Breast epithelium (tissue), 4 donors: ENCODE measurements at regions not wholly inside any gene's neighbourhood (a gene's known extent, or its start where the extent isn't known, plus 50 kb on each side); places are given as distances from the start of the nearest gene placed in this dataset.

ENCODE experiments used
- DNase-seq, 2 donors: peaks; one replicate each; pipeline ENCODE4 v3.0.0-alpha.2; 2019; ENCODE audit warnings: low spot score in 2 of 2
- H3K27ac ChIP-seq, 2 donors: fragments of 200-600 bp; sonication (generic) in 1 of 2; one replicate each; pipeline ENCODE4 v1.5.1; 2016 to 2019; ENCODE audit warnings: mild to moderate bottlenecking in 1 of 2
- H3K27me3 ChIP-seq, 2 donors: fragments of 200-600 bp; sonication (generic) in 1 of 2; one replicate each; pipeline versions ENCODE4 v1.5.1 to v1.6.0; 2017 to 2019; ENCODE audit warnings: control low read depth in 1 of 2, mild to moderate bottlenecking in 1 of 2
- H3K36me3 ChIP-seq: fragments of 200-600 bp; one replicate; pipeline ENCODE4 v1.5.1; 2019
- H3K4me1 ChIP-seq, 2 donors: fragments of 200-600 bp; sonication (generic); one replicate each; pipeline ENCODE4 v1.5.1; 2016 to 2019; ENCODE audit warnings: control low read depth in 1 of 2
- H3K4me3 ChIP-seq, 3 donors: fragments of 200-600 bp; sonication (generic); 1 replicate in 2 of 3; 2 replicates in 1 of 3; pipeline ENCODE4 v1.5.1; 2016 to 2019; ENCODE audit warnings: mild to moderate bottlenecking in 3 of 3, moderate library complexity in 2 of 3
- H3K9me3 ChIP-seq, 2 donors: fragments of 200-600 bp; sonication (generic) in 1 of 2; one replicate each; pipeline ENCODE4 v1.5.1; 2016 to 2019; ENCODE audit warnings: control low read depth in 1 of 2
- POLR2A ChIP-seq: fragments of 450-650 bp; IDR thresholded peaks from one replicate; pipeline ENCODE4 v1.6.1; 2016; ENCODE audit warnings: antibody characterized with exemption, mild to moderate bottlenecking, moderate library complexity
- POLR2AphosphoS5 ChIP-seq, 3 donors: sonication (generic); formaldehyde crosslinking; IDR thresholded peaks; one replicate each; pipeline ENCODE4 v1.6.1; 2017; ENCODE audit warnings: antibody characterized with exemption in 3 of 3
- intact Hi-C: fragments of 100-400 bp; cut with DNase I; formaldehyde crosslinking; loops from one replicate; pipeline ENCODE4 v1.15.1; 2023; ENCODE audit warnings: low total_unique reads
- TF ChIP-seq, protein P1 (sequence below), 3 donors: fragments of 450-650 bp; IDR thresholded peaks; one replicate each; pipeline ENCODE4 v1.5.1; 2016 to 2017; ENCODE audit warnings: antibody characterized with exemption in 3 of 3, mild to moderate bottlenecking in 3 of 3, moderate library complexity in 3 of 3

- no peaks in the 10 kb centered on the region for H3K36me3 ChIP-seq
- H3K9me3 ChIP-seq = no peaks in the 10 kb centered on the region
- H3K4me1 ChIP-seq = no peaks in the 10 kb centered on the region
- H3K27me3 ChIP-seq = no peaks in the 10 kb centered on the region
- H3K4me3 ChIP-seq = no peak overlapping the region
- no peak overlapping the region for H3K27ac ChIP-seq
- TF ChIP-seq, protein P1, sequence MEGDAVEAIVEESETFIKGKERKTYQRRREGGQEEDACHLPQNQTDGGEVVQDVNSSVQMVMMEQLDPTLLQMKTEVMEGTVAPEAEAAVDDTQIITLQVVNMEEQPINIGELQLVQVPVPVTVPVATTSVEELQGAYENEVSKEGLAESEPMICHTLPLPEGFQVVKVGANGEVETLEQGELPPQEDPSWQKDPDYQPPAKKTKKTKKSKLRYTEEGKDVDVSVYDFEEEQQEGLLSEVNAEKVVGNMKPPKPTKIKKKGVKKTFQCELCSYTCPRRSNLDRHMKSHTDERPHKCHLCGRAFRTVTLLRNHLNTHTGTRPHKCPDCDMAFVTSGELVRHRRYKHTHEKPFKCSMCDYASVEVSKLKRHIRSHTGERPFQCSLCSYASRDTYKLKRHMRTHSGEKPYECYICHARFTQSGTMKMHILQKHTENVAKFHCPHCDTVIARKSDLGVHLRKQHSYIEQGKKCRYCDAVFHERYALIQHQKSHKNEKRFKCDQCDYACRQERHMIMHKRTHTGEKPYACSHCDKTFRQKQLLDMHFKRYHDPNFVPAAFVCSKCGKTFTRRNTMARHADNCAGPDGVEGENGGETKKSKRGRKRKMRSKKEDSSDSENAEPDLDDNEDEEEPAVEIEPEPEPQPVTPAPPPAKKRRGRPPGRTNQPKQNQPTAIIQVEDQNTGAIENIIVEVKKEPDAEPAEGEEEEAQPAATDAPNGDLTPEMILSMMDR (IDR thresholded peaks at IDR 0.05) = no peak
- no peak for TF ChIP-seq POLR2AphosphoS5 (IDR thresholded peaks at IDR 0.05)
- TF ChIP-seq POLR2A = no peak
- intact Hi-C loops = no loop called here
- no peak for DNase-seq
These were observed 151.4 kb upstream of the PRPS1L1 start for GRCh38 chr7:18179093-18179492.

GRCh38 chr7:18180685-18181084 is 153.0 kb upstream of the PRPS1L1 start:
- Histone ChIP-seq H3K9me3 (no peaks in the 10 kb centered on the region), H3K36me3 (no peaks in the 10 kb centered on the region), H3K4me3 (no peak overlapping the region), H3K4me1 (no peaks in the 10 kb centered on the region), H3K27ac (no peak overlapping the region), H3K27me3 (no peaks in the 10 kb centered on the region)
- TF ChIP-seq, protein P1 (IDR thresholded peaks at IDR 0.05) = no peak
- TF ChIP-seq POLR2AphosphoS5 (IDR thresholded peaks at IDR 0.05) (no peak), POLR2A (no peak)
- no peak for DNase-seq
- intact Hi-C loops = no loop called here

- no peak overlapping the region for H3K4me3 ChIP-seq
- H3K4me1 ChIP-seq = no peaks in the 10 kb centered on the region
- H3K36me3 ChIP-seq = no peaks in the 10 kb centered on the region
- DNase-seq = no peak
- no peak overlapping the region for H3K27ac ChIP-seq
- TF ChIP-seq, protein P1 (IDR thresholded peaks at IDR 0.05) = no peak
- TF ChIP-seq POLR2A = no peak
- no peak for TF ChIP-seq POLR2AphosphoS5 (IDR thresholded peaks at IDR 0.05)
- H3K27me3 ChIP-seq = no peaks in the 10 kb centered on the region
- intact Hi-C loops = no loop called here
- H3K9me3 ChIP-seq = no peaks in the 10 kb centered on the region
These were observed 162.0 kb upstream of the PRPS1L1 start for GRCh38 chr7:18189500-18190126.

DNA sequence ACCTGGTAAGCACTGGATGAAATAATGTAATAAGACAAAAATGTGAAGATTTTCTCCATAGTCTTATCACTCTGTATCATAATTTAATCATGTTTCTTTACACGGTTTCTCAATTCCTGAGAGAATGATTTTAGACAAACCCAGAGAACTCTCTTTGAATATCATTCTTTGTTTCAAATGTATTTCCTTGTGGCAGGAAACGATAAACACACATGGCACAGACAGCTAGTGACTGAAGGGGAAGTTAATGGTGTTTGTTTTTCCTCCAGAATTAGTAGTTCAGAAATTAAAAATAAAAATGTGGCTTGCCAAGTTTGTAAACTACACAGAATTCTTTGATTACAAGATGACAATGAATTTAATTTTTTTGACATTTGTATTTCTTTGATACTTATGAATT is 163.7 kb upstream of the PRPS1L1 start:
- Histone ChIP-seq H3K4me3 (no peak overlapping the region), H3K4me1 (no peaks in the 10 kb centered on the region), H3K9me3 (no peaks in the 10 kb centered on the region), H3K27me3 (no peaks in the 10 kb centered on the region), H3K36me3 (no peaks in the 10 kb centered on the region), H3K27ac (no peak overlapping the region)
- TF ChIP-seq POLR2A = no peak
- TF ChIP-seq, protein P1 (IDR thresholded peaks at IDR 0.05) = no peak
- no peak for TF ChIP-seq POLR2AphosphoS5 (IDR thresholded peaks at IDR 0.05)
- intact Hi-C loops = no loop called here
- no peak for DNase-seq

- H3K27ac ChIP-seq = no peak overlapping the region
- no peaks in the 10 kb centered on the region for H3K9me3 ChIP-seq
- DNase-seq = no peak
- H3K36me3 ChIP-seq = no peaks in the 10 kb centered on the region
- no peaks in the 10 kb centered on the region for H3K27me3 ChIP-seq
- TF ChIP-seq POLR2AphosphoS5 (IDR thresholded peaks at IDR 0.05) (no peak), POLR2A (no peak)
- TF ChIP-seq, protein P1 (IDR thresholded peaks at IDR 0.05) = no peak
- H3K4me3 ChIP-seq = no peak overlapping the region
- intact Hi-C loops = no loop called here
- no peaks in the 10 kb centered on the region for H3K4me1 ChIP-seq
These were observed 164.4 kb upstream of the PRPS1L1 start for GRCh38 chr7:18191862-18192625.
